NCI-H1417 (cell line): ENCODE measurements at regions not wholly inside any gene's neighbourhood (a gene's known extent, or its start where the extent isn't known, plus 50 kb on each side); places are given as distances from the start of the nearest gene placed in this dataset.
A peak's percentile ranks its signal among the peaks of the same experiment; 100 is the strongest.
"Not testable (repeated sequence)": the region's sequence is repeated elsewhere in the genome, so short reads cannot be mapped to it uniquely, and the experiment has no call there.

Source experiments
- DNase-seq, 3 experiments: peaks; one replicate each; lab custom pipeline; 2025; lab: John Stamatoyannopoulos, UW

- DNase-seq, result not testable (repeated sequence)
These were observed 319.2 kb downstream of the SPATA31A1 start for GRCh38 chr9:39674437-39675210.

- DNase-seq, result not testable (repeated sequence)
These were observed 319.7 kb downstream of the SPATA31A1 start for GRCh38 chr9:39675211-39675553.

GRCh38 chr9:39678534-39679263 lies 323.2 kb downstream of the SPATA31A1 start:
- not testable (repeated sequence) for DNase-seq

GRCh38 chr9:39680694-39681401 lies 325.4 kb downstream of the SPATA31A1 start:
- not testable (repeated sequence) for DNase-seq

GRCh38 chr9:39728862-39729261 lies 373.4 kb downstream of the SPATA31A1 start:
- not testable (repeated sequence) for DNase-seq

GRCh38 chr9:39744898-39745297 lies 389.4 kb downstream of the SPATA31A1 start:
- not testable (repeated sequence) for DNase-seq

- DNase-seq, result not testable (repeated sequence)
These were observed 420.1 kb downstream of the SPATA31A1 start for GRCh38 chr9:39775570-39775969.

GRCh38 chr9:39791356-39791755 lies 435.9 kb downstream of the SPATA31A1 start:
- DNase-seq, result not testable (repeated sequence)

- not testable (repeated sequence) for DNase-seq
These were observed 442.5 kb downstream of the SPATA31A1 start for GRCh38 chr9:39797935-39798334.

- DNase-seq, result not testable (repeated sequence)
These were observed 443.8 kb downstream of the SPATA31A1 start for GRCh38 chr9:39799252-39799651.

GRCh38 chr9:39802561-39802960 lies 447.1 kb downstream of the SPATA31A1 start:
- not testable (repeated sequence) for DNase-seq

- peak in 2 of 3 experiments; percentile 93 to 94 for DNase-seq
These were observed 454.1 kb downstream of the SPATA31A1 start for GRCh38 chr9:39809401-39810226.

GRCh38 chr9:39810401-39810800 lies 454.9 kb downstream of the SPATA31A1 start:
- DNase-seq, result not testable (repeated sequence)

- DNase-seq, result not testable (repeated sequence)
These were observed 456.1 kb downstream of the SPATA31A1 start for GRCh38 chr9:39811615-39812014.

GRCh38 chr9:39828457-39828856 lies 473.0 kb downstream of the SPATA31A1 start:
- not testable (repeated sequence) for DNase-seq
